HCT116 (cell line): ENCODE measurements at regions not wholly inside any gene's neighbourhood (a gene's known extent, or its start where the extent isn't known, plus 50 kb on each side); places are given as distances from the start of the nearest gene placed in this dataset.

Source experiments
- ATAC-seq: fragments of 200-7000 bp; cut with Tn5 transposase; 2 replicates; pipeline ENCODE4 v1.9.1; 2020; ENCODE audit warnings: mild to moderate bottlenecking, moderate library complexity
- BruUV-seq: library from RNA; stranded (reverse); fragments of 400-500 nt; replicated peaks from 2 replicates; lab custom pipeline; 2021; lab: Mats Ljungman, UMichigan
- CTCF ChIA-PET: fragments of 300-600 bp; sonication (Branson Sonifier 250); formaldehyde crosslinking; loops from one replicate; lab custom pipeline; 2021; ENCODE audit warnings: antibody characterized with exemption; lab: Charles Lee
- POLR2A ChIA-PET: fragments of 300-600, 350-600 bp; sonication (Branson Sonifier 250); formaldehyde crosslinking; loops from one replicate; lab custom pipeline; 2021; ENCODE audit warnings: antibody characterized with exemption; lab: Charles Lee
- RAD21 ChIA-PET, 2 experiments: fragments of 300-600 bp; sonication (Branson Sonifier 250); formaldehyde crosslinking; loops; one replicate each; lab custom pipeline; 2023; ENCODE audit warnings: low total read pairs in 2 of 2; ENCODE audit not compliant: uncharacterized antibody in 2 of 2, unreplicated experiment in 2 of 2, low non-redundant PET in 1 of 2; lab: Charles Lee
- DNase-seq: peaks from one replicate; pipeline ENCODE4 v3.0.0-alpha.2; 2010; ENCODE audit warnings: low read depth, low spot score
- H2AFZ ChIP-seq: fragments of 200-600 bp; shearing (Covaris generic), sonication (generic); 2 replicates; pipeline ENCODE4 v1.6.1; 2017; ENCODE audit warnings: low read depth, mixed run types, mixed read lengths, antibody characterized with exemption, low read length; ENCODE audit not compliant: poor library complexity, severe bottlenecking
- H3K27ac ChIP-seq: 2 replicates; pipeline ENCODE4 v1.5.1; 2012; ENCODE audit warnings: low read depth, low read length
- H3K27me3 ChIP-seq: fragments of 200-600 bp; sonication (generic); 2 replicates; pipeline ENCODE4 v1.6.1; 2016; ENCODE audit warnings: mixed run types, low read length, mixed read lengths; ENCODE audit not compliant: insufficient read depth
- H3K36me3 ChIP-seq, 2 experiments: fragments of 200-500 bp in 1 of 2; fragments of 200-600 bp in 1 of 2; sonication (Bioruptor generic) in 1 of 2; sonication (generic) in 1 of 2; 2 replicates each; pipeline versions ENCODE4 v1.5.1 to v1.6.1; 2014 to 2016; ENCODE audit warnings: low read length in 2 of 2, inconsistent platforms in 1 of 2, mixed read lengths in 1 of 2, mixed run types in 1 of 2; ENCODE audit not compliant: insufficient read depth in 2 of 2, control insufficient read depth in 1 of 2
- H3K4me1 ChIP-seq, 2 experiments: fragments of 200-600 bp in 1 of 2; sonication (generic) in 1 of 2; 2 replicates each; pipeline versions ENCODE4 v1.5.1 to v1.6.1; 2012 to 2017; ENCODE audit warnings: low read length in 2 of 2, inconsistent platforms in 1 of 2, mild to moderate bottlenecking in 1 of 2, mixed read lengths in 1 of 2, mixed run types in 1 of 2, moderate library complexity in 1 of 2; ENCODE audit not compliant: insufficient read depth in 2 of 2, control insufficient read depth in 1 of 2
- H3K4me2 ChIP-seq: fragments of 200-600 bp; sonication (generic); 2 replicates; pipeline ENCODE4 v1.6.1; 2017; ENCODE audit warnings: mixed run types, low read length, mixed read lengths
- H3K4me3 ChIP-seq, 2 experiments: fragments of 200-600 bp in 1 of 2; sonication (generic) in 1 of 2; replicated peaks in 1 of 2; 2 replicates each; pipeline ENCODE4 v1.5.1; 2011 to 2016; ENCODE audit warnings: low read length in 2 of 2, control low read depth in 1 of 2, low read depth in 1 of 2, mild to moderate bottlenecking in 1 of 2, mixed read lengths in 1 of 2, mixed run types in 1 of 2
- H3K79me2 ChIP-seq: fragments of 200-600 bp; sonication (generic); 2 replicates; pipeline ENCODE4 v1.6.1; 2017; ENCODE audit warnings: mild to moderate bottlenecking, mixed run types, low read length, moderate library complexity, mixed read lengths; ENCODE audit not compliant: insufficient read depth
- H3K9ac ChIP-seq: fragments of 200-600 bp; sonication (generic); 2 replicates; pipeline ENCODE4 v1.6.1; 2016; ENCODE audit warnings: low read length, mixed read lengths
- H3K9me2 ChIP-seq: fragments of 200-600 bp; sonication (generic), shearing (Covaris generic); 2 replicates; pipeline ENCODE4 v1.6.1; 2017; ENCODE audit warnings: mixed run types, mild to moderate bottlenecking, moderate library complexity; ENCODE audit not compliant: insufficient read depth
- H3K9me3 ChIP-seq, 2 experiments: fragments of 200-500 bp in 1 of 2; fragments of 200-600 bp in 1 of 2; sonication (Bioruptor generic) in 1 of 2; sonication (generic) in 1 of 2; 2 replicates each; pipeline ENCODE4 v1.6.1; 2014 to 2017; ENCODE audit warnings: low read length in 2 of 2, mixed read lengths in 2 of 2, inconsistent platforms in 1 of 2, low read depth in 1 of 2, mild to moderate bottlenecking in 1 of 2, mixed run types in 1 of 2, moderate library complexity in 1 of 2; ENCODE audit not compliant: control insufficient read depth in 1 of 2, insufficient read depth in 1 of 2
- H4K20me1 ChIP-seq: fragments of 200-600 bp; sonication (generic), shearing (Covaris generic); 2 replicates; pipeline ENCODE4 v1.6.1; 2017; ENCODE audit warnings: mixed run types, mild to moderate bottlenecking, moderate library complexity; ENCODE audit not compliant: insufficient read depth
- EGR1 ChIP-seq: IDR thresholded peaks from 2 replicates; pipeline ENCODE4 v1.6.1; 2012; ENCODE audit warnings: low read depth
- ELF1 ChIP-seq: IDR thresholded peaks from 2 replicates; pipeline ENCODE4 v1.6.1; 2012; ENCODE audit warnings: low read depth, borderline replicate concordance
- EZH2phosphoT487 ChIP-seq: fragments of 200-600 bp; IDR thresholded peaks from 2 replicates; pipeline ENCODE4 v1.6.1; 2018; ENCODE audit warnings: antibody characterized with exemption, borderline replicate concordance
- JUND ChIP-seq: IDR thresholded peaks from 2 replicates; pipeline ENCODE4 v1.6.1; 2012
- RAD21 ChIP-seq: IDR thresholded peaks from 2 replicates; pipeline ENCODE4 v1.6.1; 2012; ENCODE audit warnings: low read depth, mild to moderate bottlenecking
- SP1 ChIP-seq: IDR thresholded peaks from 2 replicates; pipeline ENCODE4 v1.6.1; 2012; ENCODE audit warnings: low read depth
- intact Hi-C: fragments of 100-400 bp; cut with micrococcal nuclease; formaldehyde crosslinking; loops from 2 replicates; pipeline ENCODE4 v1.10.0; 2022
- TF ChIP-seq, protein P1 (sequence below): IDR thresholded peaks from 2 replicates; pipeline ENCODE4 v1.6.1; 2012; ENCODE audit warnings: low read depth
- TF ChIP-seq, protein P2 (sequence below): IDR thresholded peaks from 2 replicates; pipeline ENCODE4 v1.6.1; 2012
- TF ChIP-seq, protein P3 (sequence below): IDR thresholded peaks from 2 replicates; pipeline ENCODE4 v1.6.1; 2011; ENCODE audit warnings: mild to moderate bottlenecking, low read length, moderate library complexity; ENCODE audit not compliant: insufficient replicate concordance; ENCODE audit errors: extremely low read depth
- TF ChIP-seq, protein P4 (sequence below), 3 experiments: fragments of 200-600 bp in 1 of 3; sonication (generic) in 1 of 3; IDR thresholded peaks in 2 of 3; conservative IDR thresholded peaks in 1 of 3; 2 replicates each; pipeline ENCODE4 v1.5.1; 2012 to 2017; ENCODE audit warnings: low read depth in 2 of 3, low read length in 2 of 3, antibody characterized with exemption in 1 of 3, borderline replicate concordance in 1 of 3, control low read depth in 1 of 3, mild to moderate bottlenecking in 1 of 3, mixed read lengths in 1 of 3, mixed run types in 1 of 3, moderate library complexity in 1 of 3; ENCODE audit not compliant: insufficient read depth in 1 of 3

DNA sequence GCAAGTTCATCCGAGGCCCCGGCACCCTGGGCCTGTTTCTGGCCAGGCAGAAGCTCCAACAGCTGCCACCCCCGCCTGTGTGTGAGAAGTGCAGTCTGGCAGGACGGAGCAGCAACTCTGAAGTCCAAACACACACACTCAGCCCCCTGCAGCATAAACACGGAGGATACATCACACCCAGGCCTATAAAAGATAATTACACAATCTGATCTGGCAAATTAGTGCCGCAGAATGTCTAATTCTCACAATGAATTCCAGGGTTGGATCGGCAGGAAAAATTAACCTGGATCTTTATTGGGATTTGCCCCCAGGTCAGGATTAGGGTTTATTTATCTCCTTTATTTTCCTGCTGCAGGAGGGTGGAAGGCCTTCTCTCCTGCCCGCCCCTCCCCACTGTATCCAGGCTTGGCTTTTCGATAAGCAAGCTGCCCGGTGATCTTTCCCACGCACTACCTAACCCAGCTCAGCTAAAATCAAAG is 311.4 kb downstream of the SOX9 start:
- ChIA-PET POLR2A (interaction anchor here (2.2 kb wide), 1 partner anchor 311 kb away, joined by 11 read pairs; the partner anchor contains the start of gene SOX9), CTCF (interaction anchor here (1.7 to 1.8 kb wide), 4 partner anchors 41 to 306 kb away, joined by 4 to 8 read pairs (median 4); no protein-coding TSS in a partner anchor), RAD21 (interaction anchor here in 1 of 2 experiments (1.2 to 1.6 kb wide), 2 partner anchors 71 to 108 kb away, joined by 4 to 8 read pairs; no protein-coding TSS in a partner anchor)
- Histone ChIP-seq H3K4me3 (no peak overlapping the region), H3K9me2 (no peaks in the 10 kb centered on the region), H3K4me2 (no peak overlapping the region), H3K4me1 (peaks cover 40 to 69% of the 10 kb centered on the region in 2 experiments), H3K27ac (no peak overlapping the region), H3K9ac (no peak overlapping the region), H3K79me2 (peaks cover 49% of the 10 kb centered on the region; the same call in 1 of the 2 replicates), H2AFZ (no peak overlapping the region), H4K20me1 (no peaks in the 10 kb centered on the region), H3K27me3 (no peaks in the 10 kb centered on the region), H3K9me3 (no peaks in the 10 kb centered on the region), H3K36me3 (no peaks in the 10 kb centered on the region)
- intact Hi-C loops: loop anchor here (5.0 to 10.0 kb wide), 2 partner anchors 667 to 960 kb away; no protein-coding TSS in a partner anchor
- TF ChIP-seq SP1: 0 out of 2 replicates have a peak, but pooled peaks have one; percentile 10
- no peak for TF ChIP-seq JUND
- DNase-seq (no peak), ATAC-seq (no peak)
- no TSS peak for BruUV-seq

DNA sequence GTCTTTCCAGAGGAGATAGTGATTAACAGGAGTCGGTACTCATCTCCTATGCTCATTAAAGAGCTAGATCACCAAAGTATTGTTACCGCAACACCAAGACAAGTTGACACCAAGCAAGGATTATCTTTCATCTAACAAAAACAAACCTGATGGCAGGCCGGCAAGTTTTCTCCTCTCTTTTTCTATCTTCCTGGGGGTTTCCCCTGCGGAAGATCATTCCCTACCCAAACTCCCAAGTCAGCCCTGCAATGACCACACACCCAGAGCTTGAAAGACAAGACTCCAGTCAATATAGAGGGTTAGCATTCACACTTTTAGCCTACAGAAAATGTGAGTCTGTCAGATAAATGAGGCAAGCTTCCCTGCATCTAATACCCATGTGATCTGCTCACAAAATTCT is 312.1 kb downstream of the SOX9 start:
- ChIA-PET POLR2A (no interaction called here), RAD21 (interaction anchor here in 1 of 2 experiments (1.2 kb wide), 1 partner anchor 72 kb away, joined by 8 read pairs; no protein-coding TSS in a partner anchor), CTCF (no interaction called here)
- peaks cover 49% of the 10 kb centered on the region; the same call in 1 of the 2 replicates for H3K79me2 ChIP-seq
- H3K36me3 ChIP-seq: no peaks in the 10 kb centered on the region
- no peak overlapping the region for H3K27ac ChIP-seq
- no peaks in the 10 kb centered on the region for H3K9me3 ChIP-seq
- peaks cover 33 to 62% of the 10 kb centered on the region in 2 experiments for H3K4me1 ChIP-seq
- ATAC-seq (no peak), DNase-seq (no peak)
- intact Hi-C loops: loop anchor here (5.0 to 10.0 kb wide), 2 partner anchors 668 to 961 kb away; no protein-coding TSS in a partner anchor
- H3K9ac ChIP-seq: no peak overlapping the region
- no peaks in the 10 kb centered on the region for H4K20me1 ChIP-seq
- BruUV-seq: no TSS peak
- H3K27me3 ChIP-seq: no peaks in the 10 kb centered on the region
- no peak overlapping the region for H2AFZ ChIP-seq
- H3K4me2 ChIP-seq: no peak overlapping the region
- no peak overlapping the region for H3K4me3 ChIP-seq
- H3K9me2 ChIP-seq: no peaks in the 10 kb centered on the region
- no peak for TF ChIP-seq RAD21
- no peak for TF ChIP-seq EGR1
- TF ChIP-seq, protein P1, sequence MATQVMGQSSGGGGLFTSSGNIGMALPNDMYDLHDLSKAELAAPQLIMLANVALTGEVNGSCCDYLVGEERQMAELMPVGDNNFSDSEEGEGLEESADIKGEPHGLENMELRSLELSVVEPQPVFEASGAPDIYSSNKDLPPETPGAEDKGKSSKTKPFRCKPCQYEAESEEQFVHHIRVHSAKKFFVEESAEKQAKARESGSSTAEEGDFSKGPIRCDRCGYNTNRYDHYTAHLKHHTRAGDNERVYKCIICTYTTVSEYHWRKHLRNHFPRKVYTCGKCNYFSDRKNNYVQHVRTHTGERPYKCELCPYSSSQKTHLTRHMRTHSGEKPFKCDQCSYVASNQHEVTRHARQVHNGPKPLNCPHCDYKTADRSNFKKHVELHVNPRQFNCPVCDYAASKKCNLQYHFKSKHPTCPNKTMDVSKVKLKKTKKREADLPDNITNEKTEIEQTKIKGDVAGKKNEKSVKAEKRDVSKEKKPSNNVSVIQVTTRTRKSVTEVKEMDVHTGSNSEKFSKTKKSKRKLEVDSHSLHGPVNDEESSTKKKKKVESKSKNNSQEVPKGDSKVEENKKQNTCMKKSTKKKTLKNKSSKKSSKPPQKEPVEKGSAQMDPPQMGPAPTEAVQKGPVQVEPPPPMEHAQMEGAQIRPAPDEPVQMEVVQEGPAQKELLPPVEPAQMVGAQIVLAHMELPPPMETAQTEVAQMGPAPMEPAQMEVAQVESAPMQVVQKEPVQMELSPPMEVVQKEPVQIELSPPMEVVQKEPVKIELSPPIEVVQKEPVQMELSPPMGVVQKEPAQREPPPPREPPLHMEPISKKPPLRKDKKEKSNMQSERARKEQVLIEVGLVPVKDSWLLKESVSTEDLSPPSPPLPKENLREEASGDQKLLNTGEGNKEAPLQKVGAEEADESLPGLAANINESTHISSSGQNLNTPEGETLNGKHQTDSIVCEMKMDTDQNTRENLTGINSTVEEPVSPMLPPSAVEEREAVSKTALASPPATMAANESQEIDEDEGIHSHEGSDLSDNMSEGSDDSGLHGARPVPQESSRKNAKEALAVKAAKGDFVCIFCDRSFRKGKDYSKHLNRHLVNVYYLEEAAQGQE: no peak
- no peak for TF ChIP-seq JUND
- TF ChIP-seq, protein P2, sequence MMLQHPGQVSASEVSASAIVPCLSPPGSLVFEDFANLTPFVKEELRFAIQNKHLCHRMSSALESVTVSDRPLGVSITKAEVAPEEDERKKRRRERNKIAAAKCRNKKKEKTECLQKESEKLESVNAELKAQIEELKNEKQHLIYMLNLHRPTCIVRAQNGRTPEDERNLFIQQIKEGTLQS: no peak
- TF ChIP-seq ELF1: no peak
- no peak for TF ChIP-seq EZH2phosphoT487
- no peak for TF ChIP-seq SP1
- TF ChIP-seq, protein P3, sequence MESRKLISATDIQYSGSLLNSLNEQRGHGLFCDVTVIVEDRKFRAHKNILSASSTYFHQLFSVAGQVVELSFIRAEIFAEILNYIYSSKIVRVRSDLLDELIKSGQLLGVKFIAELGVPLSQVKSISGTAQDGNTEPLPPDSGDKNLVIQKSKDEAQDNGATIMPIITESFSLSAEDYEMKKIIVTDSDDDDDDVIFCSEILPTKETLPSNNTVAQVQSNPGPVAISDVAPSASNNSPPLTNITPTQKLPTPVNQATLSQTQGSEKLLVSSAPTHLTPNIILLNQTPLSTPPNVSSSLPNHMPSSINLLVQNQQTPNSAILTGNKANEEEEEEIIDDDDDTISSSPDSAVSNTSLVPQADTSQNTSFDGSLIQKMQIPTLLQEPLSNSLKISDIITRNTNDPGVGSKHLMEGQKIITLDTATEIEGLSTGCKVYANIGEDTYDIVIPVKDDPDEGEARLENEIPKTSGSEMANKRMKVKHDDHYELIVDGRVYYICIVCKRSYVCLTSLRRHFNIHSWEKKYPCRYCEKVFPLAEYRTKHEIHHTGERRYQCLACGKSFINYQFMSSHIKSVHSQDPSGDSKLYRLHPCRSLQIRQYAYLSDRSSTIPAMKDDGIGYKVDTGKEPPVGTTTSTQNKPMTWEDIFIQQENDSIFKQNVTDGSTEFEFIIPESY: no peak
- TF ChIP-seq, protein P4, sequence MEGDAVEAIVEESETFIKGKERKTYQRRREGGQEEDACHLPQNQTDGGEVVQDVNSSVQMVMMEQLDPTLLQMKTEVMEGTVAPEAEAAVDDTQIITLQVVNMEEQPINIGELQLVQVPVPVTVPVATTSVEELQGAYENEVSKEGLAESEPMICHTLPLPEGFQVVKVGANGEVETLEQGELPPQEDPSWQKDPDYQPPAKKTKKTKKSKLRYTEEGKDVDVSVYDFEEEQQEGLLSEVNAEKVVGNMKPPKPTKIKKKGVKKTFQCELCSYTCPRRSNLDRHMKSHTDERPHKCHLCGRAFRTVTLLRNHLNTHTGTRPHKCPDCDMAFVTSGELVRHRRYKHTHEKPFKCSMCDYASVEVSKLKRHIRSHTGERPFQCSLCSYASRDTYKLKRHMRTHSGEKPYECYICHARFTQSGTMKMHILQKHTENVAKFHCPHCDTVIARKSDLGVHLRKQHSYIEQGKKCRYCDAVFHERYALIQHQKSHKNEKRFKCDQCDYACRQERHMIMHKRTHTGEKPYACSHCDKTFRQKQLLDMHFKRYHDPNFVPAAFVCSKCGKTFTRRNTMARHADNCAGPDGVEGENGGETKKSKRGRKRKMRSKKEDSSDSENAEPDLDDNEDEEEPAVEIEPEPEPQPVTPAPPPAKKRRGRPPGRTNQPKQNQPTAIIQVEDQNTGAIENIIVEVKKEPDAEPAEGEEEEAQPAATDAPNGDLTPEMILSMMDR (IDR thresholded peaks at IDR 0.05 in 2 of 3, conservative IDR thresholded peaks at IDR 0.05 in 1 of 3; ENCODE audit: borderline replicate concordance in 1 of 3, insufficient read depth in 1 of 3, low read depth in 2 of 3, low read length in 2 of 3): no peak
